ENCODE measurements at regions not wholly inside any gene's neighbourhood (a gene's known extent, or its start where the extent isn't known, plus 50 kb on each side); places are given as distances from the start of the nearest gene placed in this dataset. TPM values are rescaled to one million over a fixed set of nuclear protein-coding genes. Genes with fewer than 3 reads are reported as not detected.

Small RNA genes in the stretch of these regions (small RNA-seq; reads per million reads assigned to genes)
- gene RN7SKP157 (not detected), gene RNU6-913P (not detected)

Measured in body of pancreas (tissue), 1 donor.